ENCODE measurements at regions not wholly inside any gene's neighbourhood (a gene's known extent, or its start where the extent isn't known, plus 50 kb on each side); places are given as distances from the start of the nearest gene placed in this dataset.

DNA sequence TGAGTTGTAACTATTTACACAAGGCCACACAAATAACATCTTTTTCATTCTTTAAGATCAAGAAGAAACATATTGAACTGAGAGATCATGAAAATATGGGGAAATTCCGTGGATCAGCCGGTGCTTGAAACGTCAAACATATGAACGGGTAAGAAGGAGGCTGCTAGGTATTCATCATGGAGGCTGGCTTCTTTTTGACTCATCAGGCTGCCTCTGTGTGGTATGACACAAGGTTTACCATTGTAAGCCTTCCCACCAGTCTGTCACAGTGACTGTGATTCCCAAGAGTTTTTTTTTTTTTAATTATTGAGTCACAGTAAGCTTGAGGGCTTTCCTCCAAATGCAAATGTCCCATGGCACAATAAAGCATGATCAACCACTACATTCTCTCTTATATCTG lies 506.9 kb downstream of the BCL11A start:
- Histone ChIP-seq H3K4me2 (ENCODE audit: unreplicated experiment) (no peak overlapping the region), H3K27ac (no peak overlapping the region), H4K20me1 (ENCODE audit: insufficient read depth) (no peaks in the 10 kb centered on the region), H2AFZ (no peak overlapping the region), H3F3A (ENCODE audit: insufficient read depth) (no peaks in the 10 kb centered on the region), H3K9ac (no peak overlapping the region), H3K36me3 (ENCODE audit: low read depth) (no peaks in the 10 kb centered on the region), H3K9me3 (ENCODE audit: low read depth) (no peaks in the 10 kb centered on the region), H3K9me2 (ENCODE audit: insufficient read depth) (no peaks in the 10 kb centered on the region), H3K79me2 (ENCODE audit: insufficient read depth) (no peaks in the 10 kb centered on the region), H3K27me3 (replicated peaks; ENCODE audit: insufficient read depth) (no peaks in the 10 kb centered on the region), H3K4me3 (no peak overlapping the region), H3K4me1 (ENCODE audit: insufficient read depth) (no peaks in the 10 kb centered on the region)
- DNase-seq, result no peak
- TF ChIP-seq EZH2phosphoT487 (IDR thresholded peaks at IDR 0.05; ENCODE audit: insufficient read depth, low read depth) (no peak), EZH2 (IDR thresholded peaks at IDR 0.05; ENCODE audit: insufficient read depth, poor library complexity, severe bottlenecking) (no peak)
- in situ Hi-C loops (cut with MboI), result no loop called here
- 47 to 75% methylated on average over 4 of the region's 4 CpGs for WGBS, 2 experiments (ENCODE audit: low coverage in 1 of 2, low lambda C conversion rate in 2 of 2, missing lambda C conversion rate in 2 of 2)

DNA sequence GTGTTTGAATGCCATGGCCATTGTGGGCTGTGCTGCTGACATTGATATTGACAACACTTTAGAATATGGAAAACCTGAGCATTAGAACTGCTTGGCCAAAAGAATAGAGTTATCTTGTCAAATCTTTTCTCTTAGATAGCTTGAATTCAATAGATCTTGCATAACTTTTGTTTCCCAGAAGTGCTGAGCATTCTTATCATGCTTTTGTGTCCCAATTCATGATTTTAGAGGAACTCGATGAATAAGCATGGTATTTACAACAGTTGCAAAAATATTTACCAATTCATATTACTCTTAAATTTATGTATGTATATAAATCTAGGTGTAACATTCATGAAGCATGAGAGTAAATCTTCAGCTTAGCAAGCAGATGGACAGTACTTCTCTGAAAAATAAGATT lies 508.0 kb downstream of the BCL11A start:
- Histone ChIP-seq H3K4me3 (no peak overlapping the region), H3K27me3 (replicated peaks; ENCODE audit: insufficient read depth) (no peaks in the 10 kb centered on the region), H3K9me3 (ENCODE audit: low read depth) (no peaks in the 10 kb centered on the region), H4K20me1 (ENCODE audit: insufficient read depth) (no peaks in the 10 kb centered on the region), H3K4me2 (ENCODE audit: unreplicated experiment) (no peak overlapping the region), H3K36me3 (ENCODE audit: low read depth) (no peaks in the 10 kb centered on the region), H3F3A (ENCODE audit: insufficient read depth) (no peaks in the 10 kb centered on the region), H3K9me2 (ENCODE audit: insufficient read depth) (no peaks in the 10 kb centered on the region), H3K4me1 (ENCODE audit: insufficient read depth) (no peaks in the 10 kb centered on the region), H3K79me2 (ENCODE audit: insufficient read depth) (no peaks in the 10 kb centered on the region), H2AFZ (no peak overlapping the region), H3K9ac (no peak overlapping the region), H3K27ac (no peak overlapping the region)
- in situ Hi-C loops (cut with MboI), result no loop called here
- no peak for DNase-seq
- TF ChIP-seq EZH2phosphoT487 (IDR thresholded peaks at IDR 0.05; ENCODE audit: insufficient read depth, low read depth) (no peak), EZH2 (IDR thresholded peaks at IDR 0.05; ENCODE audit: insufficient read depth, poor library complexity, severe bottlenecking) (no peak)
- 16 to 20% methylated on average over 1 of the region's 1 CpG for WGBS, 2 experiments (ENCODE audit: low coverage in 1 of 2, low lambda C conversion rate in 2 of 2, missing lambda C conversion rate in 2 of 2)

DNA sequence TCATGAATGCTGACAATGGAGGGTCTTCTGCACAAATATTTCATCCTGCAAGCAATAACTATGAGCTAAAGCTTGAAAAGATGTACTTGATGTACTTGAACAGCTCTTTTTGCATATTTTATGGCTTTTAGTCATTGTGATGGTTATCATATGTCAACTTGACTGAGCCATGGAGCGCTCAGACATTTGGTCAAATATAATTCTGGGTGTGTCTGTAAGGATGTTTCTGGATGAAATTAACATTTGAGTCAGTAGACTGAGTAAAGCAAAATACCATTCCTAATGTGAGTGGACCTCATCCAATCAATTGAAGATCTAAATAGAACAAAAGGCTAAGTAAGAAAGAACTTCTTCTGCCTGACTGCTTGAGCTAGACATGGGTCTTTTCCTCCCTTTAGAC lies 509.0 kb downstream of the BCL11A start:
- in situ Hi-C loops (cut with MboI), result no loop called here
- H3K4me1 ChIP-seq (ENCODE audit: insufficient read depth), result no peaks in the 10 kb centered on the region
- no peaks in the 10 kb centered on the region for H3K79me2 ChIP-seq (ENCODE audit: insufficient read depth)
- H3K4me2 ChIP-seq (ENCODE audit: unreplicated experiment), result no peak overlapping the region
- no peak overlapping the region for H2AFZ ChIP-seq
- no peaks in the 10 kb centered on the region for H3K36me3 ChIP-seq (ENCODE audit: low read depth)
- no peaks in the 10 kb centered on the region for H3K9me2 ChIP-seq (ENCODE audit: insufficient read depth)
- no peak overlapping the region for H3K27ac ChIP-seq
- no peak overlapping the region for H3K4me3 ChIP-seq
- H3F3A ChIP-seq (ENCODE audit: insufficient read depth), result no peaks in the 10 kb centered on the region
- 0% methylated on average over 1 of the region's 1 CpG for WGBS, 2 experiments (ENCODE audit: low coverage in 1 of 2, low lambda C conversion rate in 2 of 2, missing lambda C conversion rate in 2 of 2)
- no peaks in the 10 kb centered on the region for H4K20me1 ChIP-seq (ENCODE audit: insufficient read depth)
- H3K9me3 ChIP-seq (ENCODE audit: low read depth), result no peaks in the 10 kb centered on the region
- DNase-seq, result no peak
- no peaks in the 10 kb centered on the region for H3K27me3 ChIP-seq (replicated peaks; ENCODE audit: insufficient read depth)
- H3K9ac ChIP-seq, result no peak overlapping the region
- TF ChIP-seq EZH2 (IDR thresholded peaks at IDR 0.05; ENCODE audit: insufficient read depth, poor library complexity, severe bottlenecking) (no peak), EZH2phosphoT487 (IDR thresholded peaks at IDR 0.05; ENCODE audit: insufficient read depth, low read depth) (no peak)

DNA sequence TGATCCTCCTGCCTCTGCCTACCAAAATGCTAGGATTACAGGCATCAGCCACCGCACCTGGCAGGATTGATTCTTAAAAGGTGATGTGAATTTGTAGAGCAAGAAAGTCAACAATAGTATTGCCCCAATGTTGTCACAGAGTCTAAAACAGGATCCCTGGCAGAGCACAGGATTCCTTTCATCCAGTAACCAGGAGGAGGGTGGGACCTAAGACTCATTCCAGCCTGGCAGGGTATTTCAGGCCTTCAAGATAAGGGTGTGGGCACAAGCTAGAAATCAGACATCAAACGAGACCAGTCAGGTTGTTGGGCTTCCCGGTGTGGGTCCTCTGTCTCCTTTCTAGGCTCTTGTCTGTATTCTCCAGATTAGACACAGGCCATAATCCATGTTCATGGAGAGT lies 511.4 kb downstream of the BCL11A start:
- Histone ChIP-seq H4K20me1 (ENCODE audit: insufficient read depth) (no peaks in the 10 kb centered on the region), H3K4me2 (ENCODE audit: unreplicated experiment) (no peak overlapping the region), H3K27ac (no peak overlapping the region), H3K9me3 (ENCODE audit: low read depth) (no peaks in the 10 kb centered on the region), H3K9ac (no peak overlapping the region), H3K79me2 (ENCODE audit: insufficient read depth) (no peaks in the 10 kb centered on the region), H2AFZ (no peak overlapping the region), H3K27me3 (replicated peaks; ENCODE audit: insufficient read depth) (no peaks in the 10 kb centered on the region), H3K4me1 (ENCODE audit: insufficient read depth) (no peaks in the 10 kb centered on the region), H3K4me3 (no peak overlapping the region), H3F3A (ENCODE audit: insufficient read depth) (no peaks in the 10 kb centered on the region), H3K36me3 (ENCODE audit: low read depth) (no peaks in the 10 kb centered on the region), H3K9me2 (ENCODE audit: insufficient read depth) (no peaks in the 10 kb centered on the region)
- 25 to 33% methylated on average over 3 of the region's 3 CpGs for WGBS, 2 experiments (ENCODE audit: low coverage in 1 of 2, low lambda C conversion rate in 2 of 2, missing lambda C conversion rate in 2 of 2)
- no peak for TF ChIP-seq EZH2 (IDR thresholded peaks at IDR 0.05; ENCODE audit: insufficient read depth, poor library complexity, severe bottlenecking)
- no peak for TF ChIP-seq EZH2phosphoT487 (IDR thresholded peaks at IDR 0.05; ENCODE audit: insufficient read depth, low read depth)
- DNase-seq, result no peak
- in situ Hi-C loops (cut with MboI), result no loop called here

DNA sequence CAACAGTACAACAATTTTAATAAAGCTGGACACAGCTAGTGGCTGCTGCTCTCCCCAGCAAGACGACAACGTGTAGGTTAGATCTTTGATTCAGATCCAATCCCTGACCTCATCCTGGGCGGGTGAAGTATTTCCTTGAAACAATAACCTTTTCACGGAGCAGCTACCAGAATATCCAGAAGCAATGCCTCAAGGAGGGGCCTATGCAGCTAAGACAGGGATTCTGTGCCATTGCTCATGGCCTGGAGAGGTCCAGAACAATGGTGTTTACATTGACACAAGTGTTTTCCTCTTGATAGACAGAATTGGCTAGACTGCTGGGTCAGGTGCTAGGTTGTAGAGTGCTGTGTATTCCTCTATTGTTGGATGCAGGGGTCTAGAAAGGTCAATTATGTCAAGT lies 520.1 kb downstream of the BCL11A start:
- 18 to 23% methylated on average over 4 of the region's 4 CpGs for WGBS, 2 experiments (ENCODE audit: low coverage in 1 of 2, low lambda C conversion rate in 2 of 2, missing lambda C conversion rate in 2 of 2)
- H3K79me2 ChIP-seq (ENCODE audit: insufficient read depth), result no peaks in the 10 kb centered on the region

More for the DNA sequence above, 520.1 kb downstream of the BCL11A start:
- no peaks in the 10 kb centered on the region for H3K36me3 ChIP-seq (ENCODE audit: low read depth)
- no peak overlapping the region for H3K4me2 ChIP-seq (ENCODE audit: unreplicated experiment)
- no peak overlapping the region for H2AFZ ChIP-seq
- no peak for DNase-seq
- H3K9me2 ChIP-seq (ENCODE audit: insufficient read depth), result no peaks in the 10 kb centered on the region
- H3K4me3 ChIP-seq, result no peak overlapping the region
- in situ Hi-C loops (cut with MboI), result no loop called here
- H3K4me1 ChIP-seq (ENCODE audit: insufficient read depth), result no peaks in the 10 kb centered on the region
- H3K9ac ChIP-seq, result no peak overlapping the region
- no peaks in the 10 kb centered on the region for H3K9me3 ChIP-seq (ENCODE audit: low read depth)
- H3K27me3 ChIP-seq (replicated peaks; ENCODE audit: insufficient read depth), result no peaks in the 10 kb centered on the region
- H3K27ac ChIP-seq, result no peak overlapping the region
- H3F3A ChIP-seq (ENCODE audit: insufficient read depth), result no peaks in the 10 kb centered on the region
- no peaks in the 10 kb centered on the region for H4K20me1 ChIP-seq (ENCODE audit: insufficient read depth)
- TF ChIP-seq EZH2 (IDR thresholded peaks at IDR 0.05; ENCODE audit: insufficient read depth, poor library complexity, severe bottlenecking) (no peak), EZH2phosphoT487 (IDR thresholded peaks at IDR 0.05; ENCODE audit: insufficient read depth, low read depth) (no peak)

All from GM23248 (cell line).